Cerebellar cortex (tissue), 1 donor: ENCODE measurements at regions not wholly inside any gene's neighbourhood (a gene's known extent, or its start where the extent isn't known, plus 50 kb on each side); places are given as distances from the start of the nearest gene placed in this dataset.

Experiments used
- DNase-seq: peaks from one replicate; pipeline ENCODE4 v3.0.0-alpha.2; 2015; ENCODE audit warnings: low spot score

DNA sequence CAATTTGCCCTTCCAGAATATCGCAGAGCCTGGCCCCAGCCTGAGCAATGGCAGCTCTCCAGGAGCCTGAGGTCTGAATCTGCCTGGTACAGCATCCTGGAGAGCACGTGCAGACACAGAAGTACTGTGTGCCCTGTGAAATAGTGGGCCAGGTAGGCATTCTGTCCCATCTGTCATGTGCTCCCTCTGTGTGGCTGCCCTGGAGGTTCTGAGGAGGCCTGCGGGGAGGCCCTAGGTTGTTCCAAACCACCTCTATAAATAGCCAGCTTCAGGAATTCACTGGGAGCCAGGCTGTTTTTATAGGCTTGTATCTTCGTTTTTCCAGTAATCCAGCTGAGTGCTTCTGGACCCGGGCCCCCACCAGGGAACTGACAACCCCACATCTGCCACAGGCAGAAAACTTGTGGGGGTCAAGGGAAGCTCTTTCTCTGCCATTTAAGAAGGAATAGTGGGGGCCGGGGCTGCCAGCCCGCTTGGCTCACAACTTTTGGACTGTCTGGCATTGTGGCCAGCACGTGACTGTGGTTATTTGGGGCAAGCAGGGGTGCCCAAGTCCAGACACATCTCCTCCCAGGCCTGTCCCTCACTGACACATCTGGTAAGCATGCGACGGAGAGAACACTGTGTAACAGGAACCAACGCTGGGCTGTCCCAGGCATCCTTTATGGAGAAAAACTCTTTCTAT lies 356.3 kb upstream of the TNRC6C start:
- DNase-seq = peak; percentile 94

DNA sequence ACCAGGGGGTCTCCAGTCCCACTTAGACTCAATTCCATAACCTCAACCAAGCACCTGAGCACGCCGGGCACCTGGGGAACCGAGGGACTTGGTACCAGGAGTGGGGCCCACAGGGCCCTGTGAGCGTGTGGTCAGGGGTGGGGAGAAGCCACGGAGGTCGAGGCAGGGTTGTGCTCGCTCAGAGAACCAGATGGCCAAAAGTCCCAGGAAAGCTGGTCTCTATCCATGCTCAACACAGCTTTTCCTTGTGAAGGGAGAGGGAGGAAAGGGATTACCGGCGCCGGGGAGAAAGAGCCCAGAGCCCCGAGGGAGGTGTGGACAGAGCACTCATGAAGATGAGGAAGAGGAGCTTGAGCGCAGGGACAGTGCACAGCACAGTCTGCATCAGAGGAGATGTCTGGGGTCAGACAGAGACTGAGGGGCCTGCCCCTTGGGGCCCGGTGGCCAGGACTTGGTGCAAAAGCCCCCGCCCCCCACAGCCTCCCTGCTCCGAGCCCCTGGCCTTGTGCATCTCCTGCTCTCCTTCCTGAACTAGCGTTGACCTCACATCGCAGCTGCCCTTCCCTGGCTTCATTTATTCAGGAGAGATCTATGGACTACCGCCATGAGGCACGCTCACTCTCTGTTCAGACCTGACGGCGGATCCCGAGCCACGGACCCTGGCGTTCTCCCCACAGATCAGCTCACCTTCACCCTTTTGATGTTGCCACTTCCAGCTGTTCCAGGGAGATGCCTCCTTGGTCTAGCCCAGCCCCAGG lies 355.4 kb upstream of the TNRC6C start:
- DNase-seq = peak; percentile 4

DNA sequence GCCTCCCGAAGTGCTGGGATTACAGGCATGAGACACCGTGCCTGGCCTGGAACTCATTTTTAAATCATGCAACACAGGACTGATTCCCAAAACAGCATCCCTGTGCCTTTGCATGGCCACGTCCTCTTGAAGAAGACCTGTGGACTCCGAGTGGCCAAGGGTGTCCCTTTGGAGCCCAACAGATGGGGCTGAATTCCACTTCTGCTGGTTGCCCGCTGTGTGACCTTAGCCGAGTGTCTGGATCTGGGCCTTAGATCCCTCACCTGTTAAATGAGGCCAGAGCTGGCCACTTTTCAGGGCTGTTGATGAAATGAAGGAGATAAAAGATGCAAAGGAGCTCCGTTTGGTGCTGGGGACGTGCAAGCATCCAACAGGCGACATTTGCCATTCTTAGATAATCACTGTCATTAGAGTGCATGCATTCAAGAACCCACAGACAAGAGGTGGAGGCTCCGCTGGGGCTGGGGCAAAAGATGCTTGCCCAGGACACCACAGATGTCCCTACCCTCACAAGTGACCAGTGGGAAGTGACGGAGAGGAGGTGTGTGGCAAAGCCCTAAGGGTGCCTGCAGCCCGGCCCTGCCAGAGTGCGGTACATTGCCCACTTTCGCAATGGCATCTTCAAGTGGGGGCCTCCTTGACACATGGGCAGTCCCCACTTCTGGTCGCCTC lies 354.1 kb upstream of the TNRC6C start:
- no peak for DNase-seq

DNA sequence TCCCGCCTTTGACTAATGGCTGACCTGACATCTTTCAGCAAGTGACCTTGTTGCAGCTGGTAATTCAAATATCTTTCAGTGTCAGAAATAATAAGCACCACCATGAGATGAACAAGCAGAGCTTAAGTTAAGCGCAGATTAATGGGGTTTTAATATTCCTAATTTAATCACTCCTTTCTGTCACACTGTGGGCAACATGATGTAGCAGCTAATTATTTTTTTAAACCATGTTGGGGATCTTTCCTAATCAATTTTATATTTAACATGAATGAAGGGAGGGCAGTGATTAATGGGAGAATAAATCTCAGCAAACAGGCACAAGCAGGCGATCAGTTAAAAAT lies 353.6 kb upstream of the TNRC6C start:
- DNase-seq = no peak

DNA sequence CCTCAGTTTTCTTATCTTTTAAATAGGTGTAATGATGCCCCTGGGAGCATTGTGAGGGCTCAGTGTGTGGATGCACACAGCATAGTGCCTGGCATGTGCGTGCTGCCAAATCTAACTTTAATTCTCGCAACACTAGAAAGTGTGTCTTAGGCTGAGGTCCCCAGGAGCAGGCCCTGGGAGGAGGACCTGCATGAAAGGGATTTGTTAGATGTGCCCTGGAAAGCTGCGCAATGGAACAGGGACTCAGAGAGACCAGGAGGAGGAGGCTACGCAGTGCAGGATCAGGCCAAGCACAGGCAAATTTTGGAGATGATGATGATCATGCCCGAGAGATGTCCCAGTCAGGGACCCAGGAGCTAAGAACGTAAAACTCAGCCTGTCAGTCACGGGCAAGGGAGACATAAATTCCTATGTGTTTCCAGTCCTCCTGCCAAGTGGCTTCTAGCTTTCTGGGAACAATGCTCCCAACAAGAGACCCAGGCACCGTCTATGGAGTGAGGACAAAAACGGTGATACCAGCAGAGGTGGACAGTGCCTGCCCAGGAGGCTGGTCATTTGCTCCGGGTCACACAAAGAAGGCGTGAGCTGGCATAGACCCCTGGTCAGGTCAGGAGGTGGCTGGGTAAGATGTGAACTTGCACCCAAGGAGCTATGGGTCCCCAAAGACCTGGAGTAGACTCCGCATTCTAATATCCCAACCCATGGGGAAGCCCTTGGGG lies 352.2 kb upstream of the TNRC6C start:
- no peak for DNase-seq

DNA sequence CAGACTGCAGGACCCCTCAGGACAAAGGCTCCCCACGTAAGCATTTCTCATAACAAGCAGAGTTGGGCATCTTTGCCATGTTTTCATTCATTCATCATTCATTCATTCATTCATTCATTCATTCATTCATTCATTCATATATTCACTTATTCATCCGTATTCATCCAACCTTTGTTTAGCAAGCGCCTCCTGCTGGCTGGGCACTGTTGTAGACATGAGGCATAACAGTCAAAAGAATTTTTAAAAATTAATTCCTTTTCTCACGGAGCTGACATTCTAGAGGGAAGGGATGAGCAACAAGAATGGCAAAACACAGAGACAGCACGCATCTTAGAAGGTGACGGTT lies 351.7 kb upstream of the TNRC6C start:
- DNase-seq = no peak

DNA sequence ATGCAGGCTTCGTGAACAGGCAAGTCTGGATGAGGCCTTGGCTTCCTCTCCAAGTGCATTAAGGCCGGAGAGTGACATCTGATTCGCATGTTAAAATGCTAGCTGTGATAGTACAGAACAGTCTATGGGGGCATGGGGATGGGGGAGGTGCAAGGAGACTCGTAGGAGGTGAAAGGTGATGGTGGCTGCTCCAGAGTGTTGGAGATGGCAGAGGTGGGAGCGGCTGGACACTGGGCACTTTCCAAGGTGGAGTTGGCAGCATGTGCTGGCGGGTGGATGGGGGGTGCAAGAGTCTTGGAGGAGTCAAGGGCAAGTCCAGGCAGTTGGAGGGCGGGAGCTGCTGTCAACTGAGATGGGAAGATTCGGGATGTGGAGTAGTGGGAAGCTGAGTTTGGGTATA lies 350.9 kb upstream of the TNRC6C start:
- DNase-seq = no peak

DNA sequence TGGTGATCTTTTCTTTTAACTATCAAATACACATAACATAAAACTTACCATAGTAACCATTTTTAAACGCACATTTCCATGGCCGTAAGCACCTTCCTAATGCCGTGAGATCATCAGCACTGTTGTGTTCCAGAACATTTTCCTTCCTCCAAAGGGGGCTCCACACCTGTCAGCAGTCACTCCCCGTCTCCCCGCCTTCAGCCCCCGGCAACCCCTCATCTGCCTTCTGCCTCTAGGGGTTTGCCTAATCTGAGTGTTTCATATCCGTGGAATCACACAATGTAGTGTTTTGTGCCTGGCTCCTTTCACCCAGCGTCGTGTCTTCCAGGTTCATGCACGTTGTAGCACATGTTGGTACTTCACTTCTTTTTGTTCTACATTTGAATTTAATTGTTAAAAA lies 350.1 kb upstream of the TNRC6C start:
- DNase-seq = no peak

DNA sequence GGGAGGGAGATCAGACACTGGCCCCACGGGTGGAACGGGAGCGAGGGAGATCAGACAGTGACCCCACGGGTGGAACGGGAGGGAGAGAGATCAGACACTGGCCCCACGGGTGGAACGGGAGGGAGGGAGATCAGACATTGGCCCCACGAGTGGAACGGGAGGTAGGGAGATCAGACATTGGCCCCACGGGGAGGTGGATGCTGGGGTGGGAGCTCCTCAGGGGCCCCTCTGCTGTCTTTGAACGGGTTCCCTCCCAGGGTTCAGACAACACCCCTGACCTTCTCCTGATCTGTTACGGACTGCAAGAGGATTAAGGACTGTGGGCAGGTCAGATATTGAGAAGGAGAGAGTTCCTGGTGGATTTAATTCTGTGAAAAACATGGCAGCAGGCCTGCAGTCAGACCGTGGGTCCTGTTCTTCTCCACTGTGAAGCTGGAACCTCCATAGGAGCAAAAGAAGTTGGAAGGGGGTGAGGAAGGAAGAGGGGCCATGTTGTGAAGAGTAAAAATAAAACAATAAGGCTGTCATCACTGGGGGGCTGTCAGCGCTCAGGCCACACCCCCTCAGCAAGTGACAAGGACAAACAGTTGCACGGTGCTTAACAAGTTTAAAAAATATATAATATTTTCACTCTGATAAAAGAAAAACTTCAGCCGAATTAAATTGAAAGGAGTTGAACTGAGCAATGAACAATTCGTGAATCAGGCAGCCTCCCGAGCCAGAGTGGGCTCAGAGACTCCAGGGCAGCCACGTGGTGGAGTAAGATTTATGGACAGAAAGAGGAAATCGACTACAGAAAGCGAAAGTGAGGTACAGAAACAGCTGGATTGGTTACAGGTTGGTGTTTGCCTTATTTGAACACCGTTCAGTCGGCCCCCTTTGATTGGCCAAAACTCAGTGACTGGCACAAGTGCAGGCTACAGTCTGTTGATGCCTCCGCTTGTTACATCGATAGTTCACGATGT lies 348.7 kb upstream of the TNRC6C start:
- no peak for DNase-seq

DNA sequence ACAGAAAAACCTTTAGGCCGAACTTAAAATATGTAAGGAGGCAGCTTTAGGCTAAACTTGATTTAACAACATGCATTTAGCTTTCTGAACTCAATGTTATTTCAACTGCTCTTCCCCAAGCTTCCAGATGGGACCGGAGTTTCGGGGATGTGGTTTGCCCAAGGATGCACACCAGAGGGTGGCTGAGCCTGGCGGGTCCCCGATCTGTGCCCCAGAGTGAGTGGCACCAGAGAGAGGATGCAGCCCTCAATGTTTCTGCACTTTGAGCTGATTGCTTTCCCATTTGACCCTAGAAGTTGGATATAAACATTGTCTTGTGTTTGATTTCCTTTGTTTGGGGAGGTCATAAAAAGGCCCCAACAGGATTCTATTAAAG lies 348.0 kb upstream of the TNRC6C start:
- no peak for DNase-seq

DNA sequence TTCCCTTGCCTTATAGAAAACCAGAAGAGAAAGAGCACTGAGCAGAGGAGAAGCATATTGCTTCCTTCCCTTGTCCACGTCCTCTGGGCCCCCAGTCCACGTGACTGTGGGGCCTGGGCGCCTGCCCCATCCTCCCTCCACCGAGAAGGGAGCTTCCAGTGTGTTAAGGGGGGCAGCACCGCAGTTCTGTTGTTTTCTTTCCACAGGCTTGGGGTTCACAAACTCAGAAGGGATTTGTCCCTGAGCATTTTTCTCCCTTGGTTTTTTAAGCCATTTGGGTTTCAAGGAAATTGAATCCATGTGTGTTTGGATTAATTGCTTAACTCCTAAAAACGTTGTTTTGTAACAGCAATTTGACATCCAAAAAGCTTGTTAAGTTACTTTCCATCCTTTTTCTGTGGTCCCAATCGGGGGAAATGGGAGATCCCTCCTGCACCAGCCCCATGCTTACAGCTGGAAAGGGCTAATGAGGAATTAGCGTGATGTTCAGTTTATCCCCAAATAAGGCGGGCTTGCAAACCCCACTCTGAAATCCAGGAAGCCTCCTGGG lies 347.5 kb upstream of the TNRC6C start:
- DNase-seq = no peak

DNA sequence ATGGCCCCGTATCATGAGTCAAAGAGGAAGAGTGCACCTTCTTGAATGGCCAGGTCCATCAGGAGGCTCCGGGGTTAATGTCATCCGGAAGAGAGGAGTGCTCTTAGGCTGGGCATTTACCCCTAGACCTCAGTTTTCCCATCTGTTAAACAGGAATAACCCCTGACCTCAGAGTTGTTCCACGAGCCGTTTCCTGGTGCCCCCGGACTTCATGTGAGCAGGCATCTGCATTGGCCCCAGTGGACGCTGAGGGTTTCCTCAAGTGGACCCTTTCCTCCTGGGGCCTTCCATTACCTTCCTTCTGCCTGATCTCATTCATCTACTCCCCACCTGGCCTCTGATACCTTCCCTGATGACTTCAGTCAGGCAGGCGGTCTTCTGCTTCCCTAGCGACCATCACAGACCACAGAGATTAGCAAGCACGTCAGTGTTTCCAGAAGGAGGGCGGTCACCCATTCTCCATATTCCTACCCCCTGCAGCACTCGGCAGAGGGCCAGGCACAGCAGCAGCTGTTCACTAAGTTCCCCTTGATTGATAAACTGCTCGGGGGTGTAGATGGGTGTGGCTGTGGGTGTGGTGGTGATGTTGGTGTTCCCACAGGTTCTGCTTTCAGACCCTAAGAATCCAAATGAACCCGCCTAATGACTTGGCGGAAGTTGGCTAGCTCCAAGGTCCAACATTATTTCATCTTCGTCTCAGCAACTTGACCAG lies 346.6 kb upstream of the TNRC6C start:
- no peak for DNase-seq

DNA sequence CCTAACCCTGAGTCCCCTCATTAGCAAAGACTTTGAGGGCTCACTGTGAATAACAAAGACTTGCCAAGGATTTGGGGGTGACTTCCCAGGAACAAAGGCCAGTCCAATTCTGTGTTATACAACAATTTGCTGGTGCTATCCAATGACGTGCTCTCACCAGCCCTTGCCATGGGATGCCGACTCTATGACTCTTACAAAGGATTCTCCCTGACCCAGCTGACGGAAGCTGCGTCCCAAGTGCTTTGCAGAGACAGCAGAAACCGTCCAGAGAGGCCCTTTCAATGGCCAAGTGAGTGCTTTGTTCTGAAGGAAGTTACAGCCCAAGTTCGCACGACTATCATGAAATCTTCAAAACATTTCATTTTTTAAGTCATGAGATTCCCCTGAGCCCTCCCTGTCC lies 345.3 kb upstream of the TNRC6C start:
- DNase-seq = no peak

DNA sequence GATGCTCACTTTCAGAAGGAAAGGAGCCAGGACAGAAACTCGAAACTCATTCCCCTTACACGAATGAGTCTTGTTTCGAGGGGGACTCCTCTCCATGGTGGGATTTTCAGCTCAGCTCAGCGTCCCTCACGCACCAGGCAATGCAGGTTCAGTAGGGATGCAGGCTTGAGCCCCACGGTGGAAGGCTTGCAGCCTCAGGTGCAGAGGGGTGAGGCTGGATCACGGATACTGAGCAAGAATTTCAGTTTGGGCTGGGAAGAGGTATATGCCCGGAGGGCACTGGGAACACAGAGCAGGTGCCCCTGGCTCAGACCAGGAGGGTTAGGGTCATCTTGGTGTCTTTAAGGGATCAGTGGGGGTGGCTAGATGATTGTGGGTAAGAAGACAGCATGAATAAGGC lies 344.9 kb upstream of the TNRC6C start:
- DNase-seq = no peak

DNA sequence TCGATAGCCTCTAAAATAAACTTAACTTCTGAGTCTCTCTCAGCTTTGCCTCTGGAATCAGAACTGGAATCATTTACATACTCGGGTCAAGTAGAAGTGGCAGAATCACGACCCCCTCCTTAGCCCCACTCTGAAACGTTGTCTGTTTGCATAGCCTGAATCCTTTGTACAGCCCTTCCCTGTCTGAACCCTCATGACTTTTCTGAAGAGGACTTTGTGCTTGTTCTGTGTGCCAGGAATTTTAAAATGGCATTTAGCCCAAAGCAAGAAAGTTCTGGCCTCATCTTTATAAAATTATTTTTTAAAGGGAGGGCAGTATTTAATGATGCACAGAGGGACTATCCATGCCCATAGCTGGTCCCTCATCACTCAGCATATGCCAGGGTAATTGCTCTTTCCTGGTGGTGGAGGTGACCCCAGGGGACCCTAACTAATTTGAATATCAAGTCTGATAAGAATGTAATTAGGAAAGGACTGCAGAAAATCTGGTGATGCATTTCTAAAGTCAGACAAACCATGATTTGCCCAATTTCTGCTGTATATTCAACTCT lies 342.7 kb upstream of the TNRC6C start:
- DNase-seq = no peak

DNA sequence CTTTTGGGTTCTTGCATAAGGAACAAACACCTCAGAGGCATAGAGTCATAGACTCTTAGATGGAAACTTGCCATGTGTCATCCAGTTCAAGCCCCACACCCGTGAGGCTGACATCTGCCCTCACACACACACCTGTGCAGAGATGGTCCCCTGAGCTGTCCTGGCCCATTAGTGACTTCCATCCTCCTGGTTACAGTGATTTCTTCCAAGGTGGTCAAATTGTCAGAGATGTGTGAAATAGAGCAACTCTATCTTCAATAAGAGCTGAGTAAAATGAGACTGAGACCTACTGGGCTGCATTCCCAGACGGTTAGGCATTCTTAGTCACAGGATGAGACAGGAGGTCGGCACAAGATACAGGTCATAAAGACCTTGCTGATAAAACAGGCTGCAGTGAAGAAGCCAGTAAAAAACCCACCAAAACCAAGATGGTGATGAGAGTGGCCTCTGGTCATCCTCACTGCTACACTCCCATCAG lies 342.2 kb upstream of the TNRC6C start:
- no peak for DNase-seq

DNA sequence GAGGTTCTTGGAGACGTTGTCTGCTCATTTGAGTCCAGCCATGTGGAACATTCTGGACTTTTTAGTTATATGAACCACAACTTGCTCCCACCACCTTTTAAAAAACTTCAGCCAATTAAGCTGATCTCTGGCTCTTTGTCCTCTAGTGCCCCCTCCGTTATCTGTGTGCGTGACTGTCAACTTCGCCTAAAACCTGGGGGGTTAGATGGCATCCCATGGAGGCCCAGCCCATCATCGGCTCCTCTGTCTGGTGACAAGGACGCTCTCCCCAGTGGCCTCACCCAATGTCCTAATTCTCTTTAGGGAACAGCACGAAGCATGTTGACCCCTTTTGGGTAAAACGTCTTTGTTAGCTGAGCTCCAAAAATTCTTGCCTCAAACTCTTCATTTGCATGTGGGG lies 341.0 kb upstream of the TNRC6C start:
- DNase-seq = no peak

DNA sequence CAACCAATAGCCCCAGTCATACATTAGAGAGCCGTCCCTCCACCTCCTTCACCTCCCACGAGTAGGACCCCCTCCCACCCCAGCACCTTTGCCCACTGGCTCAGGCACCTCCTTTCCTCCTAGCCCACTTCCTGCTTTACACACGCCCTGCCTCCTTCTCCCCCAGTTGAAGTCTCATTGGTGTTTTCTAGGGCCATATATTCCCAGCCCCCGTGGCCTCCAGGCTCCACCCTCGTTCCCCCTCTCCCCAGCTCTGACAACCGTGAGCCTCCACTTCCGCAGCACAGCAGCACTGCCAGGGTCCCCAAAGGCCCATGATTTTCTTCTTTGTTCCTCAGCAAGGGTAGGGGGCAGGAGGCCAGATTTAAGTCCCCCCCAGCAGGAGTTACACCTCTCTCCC lies 340.3 kb upstream of the TNRC6C start:
- no peak for DNase-seq

DNA sequence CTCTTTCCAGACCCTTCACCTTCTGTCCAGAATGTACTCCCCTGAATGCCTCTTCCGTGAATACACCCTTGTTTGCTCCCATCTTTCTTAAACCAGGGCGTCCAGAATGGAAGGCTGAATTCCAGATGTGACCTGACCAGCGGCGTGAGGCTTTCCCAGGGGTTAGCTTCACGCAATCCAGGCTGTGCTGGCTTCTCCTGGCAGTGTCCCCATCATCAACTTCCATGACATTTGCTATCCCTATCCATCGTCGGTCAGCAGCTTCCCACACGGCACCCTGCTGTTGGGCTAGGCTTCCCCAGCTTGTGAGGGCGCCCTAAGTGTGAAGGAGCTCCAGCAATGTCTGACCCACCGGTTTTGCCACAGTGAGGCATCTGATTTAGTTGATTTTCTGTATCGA lies 339.8 kb upstream of the TNRC6C start:
- no peak for DNase-seq

DNA sequence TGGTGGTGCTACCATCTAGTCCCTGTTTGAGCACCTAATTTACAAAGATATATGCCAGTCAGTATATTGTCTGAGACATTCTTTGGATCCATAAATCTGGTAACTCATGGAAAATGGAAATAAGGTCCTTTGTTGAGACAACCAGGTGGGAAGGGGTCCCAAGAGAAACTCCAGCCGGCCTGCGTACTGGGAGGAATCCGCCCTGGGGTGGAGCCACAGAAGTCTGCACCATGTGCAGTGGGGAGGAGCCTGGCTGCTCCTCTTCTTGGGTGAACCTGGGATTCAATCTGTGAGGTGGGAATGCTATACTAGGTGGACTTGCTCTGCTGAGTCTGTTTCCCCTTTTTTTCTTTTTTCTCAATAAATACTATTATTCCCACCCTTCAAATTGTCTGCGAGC lies 339.2 kb upstream of the TNRC6C start:
- DNase-seq = no peak
